ENCODE measurements at regions not wholly inside any gene's neighbourhood (a gene's known extent, or its start where the extent isn't known, plus 50 kb on each side); places are given as distances from the start of the nearest gene placed in this dataset.

DNA sequence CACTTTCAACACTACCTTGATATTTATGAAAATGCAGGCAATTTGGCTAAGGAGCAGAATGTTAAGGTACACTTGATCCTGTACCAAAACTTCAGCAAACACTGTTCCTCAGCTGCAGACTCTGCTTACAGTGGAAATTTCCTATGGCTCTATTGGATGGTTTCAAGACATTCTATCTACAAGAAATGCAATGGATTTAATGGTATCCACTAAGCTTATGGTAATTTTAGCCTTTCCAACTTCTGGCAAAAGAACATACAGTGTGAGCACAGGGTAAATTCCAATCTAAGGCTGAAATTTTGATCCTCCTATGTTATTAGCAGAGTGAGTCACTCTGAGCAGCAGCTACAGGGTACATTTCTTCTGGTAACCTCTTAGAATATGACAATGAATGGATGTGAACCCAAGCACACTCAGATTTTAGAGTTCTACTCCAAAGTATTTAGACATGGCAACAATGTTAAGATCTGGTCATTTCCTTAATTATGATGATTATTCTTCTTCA lies 361.8 kb upstream of the PIK3C3 start:
- Histone ChIP-seq H3K4me3 (replicated peaks in 1 of 3; ENCODE audit: insufficient read depth in 1 of 3, low read depth in 1 of 3, low read length in 3 of 3) (no peak overlapping the region), H3K27ac (ENCODE audit: insufficient read depth, low read depth, low read length) (no peak overlapping the region), H3K4me2 (ENCODE audit: insufficient read depth, low read length) (no peak overlapping the region), H3K9me3 (replicated peaks; ENCODE audit: control insufficient read depth, insufficient read depth, low read length) (no peaks in the 10 kb centered on the region), H3K27me3 (ENCODE audit: control insufficient read depth in 2 of 2, insufficient read depth in 2 of 2, low read length in 2 of 2) (no peaks in the 10 kb centered on the region), H3K36me3 (ENCODE audit: control insufficient read depth in 2 of 2, extremely low read depth in 1 of 2, insufficient read depth in 2 of 2, low read length in 2 of 2) (no peaks in the 10 kb centered on the region), H3K4me1 (ENCODE audit: control insufficient read depth, extremely low read depth, insufficient read depth, low read length) (no peaks in the 10 kb centered on the region), H3K9ac (replicated peaks; ENCODE audit: extremely low read depth, insufficient read depth, low read length) (no peak overlapping the region), H3K9me1 (replicated peaks; ENCODE audit: control insufficient read depth, extremely low read depth, insufficient read depth, low read length) (no peaks in the 10 kb centered on the region), H4K20me1 (replicated peaks; ENCODE audit: control insufficient read depth, extremely low read depth, insufficient read depth, low read length) (no peaks in the 10 kb centered on the region), H3K79me2 (ENCODE audit: control insufficient read depth, insufficient read depth, low read length) (no peaks in the 10 kb centered on the region), H2AFZ (ENCODE audit: low read depth, low read length) (no peak overlapping the region)
- dilution Hi-C loops (cut with MboI; ENCODE audit: extremely low pct_ligation_motif_present, low sequenced_read_pairs) (no loop called here), intact Hi-C loops (cut with micrococcal nuclease) (loop anchor here (10.0 kb wide), 1 partner anchor 152 kb away; no protein-coding TSS in a partner anchor)
- no peak for FAIRE-seq
- no TSS peak for BruUV-seq (replicated peaks)
- CTCF ChIA-PET, result no interaction called here
- POLR2A ChIA-PET, result no interaction called here
- DNase-seq (ENCODE audit: low read depth, low spot score), result no peak
- TF ChIP-seq JUN (IDR thresholded peaks at IDR 0.05; ENCODE audit: borderline replicate concordance, insufficient read depth, insufficient read length, low read depth) (no peak), GATA2 (IDR thresholded peaks at IDR 0.05; ENCODE audit: insufficient read depth, insufficient read length, low read depth, low read length) (no peak), POLR2A (IDR thresholded peaks at IDR 0.05; ENCODE audit: low read depth, low read length) (no peak), POLR2AphosphoS5 (IDR thresholded peaks at IDR 0.05; ENCODE audit: insufficient read depth, low read depth, low read length) (no peak), FOS (IDR thresholded peaks at IDR 0.05; ENCODE audit: borderline replicate concordance, insufficient read depth, low read length) (no peak), MYC (IDR thresholded peaks at IDR 0.05; ENCODE audit: low read depth, low read length) (no peak), EZH2 (IDR thresholded peaks at IDR 0.05; ENCODE audit: borderline replicate concordance, low read depth, low read length, severe bottlenecking) (no peak)
- TF ChIP-seq, protein P1, sequence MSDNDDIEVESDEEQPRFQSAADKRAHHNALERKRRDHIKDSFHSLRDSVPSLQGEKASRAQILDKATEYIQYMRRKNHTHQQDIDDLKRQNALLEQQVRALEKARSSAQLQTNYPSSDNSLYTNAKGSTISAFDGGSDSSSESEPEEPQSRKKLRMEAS (IDR thresholded peaks at IDR 0.05; ENCODE audit: insufficient read depth, insufficient read length), result no peak
- TF ChIP-seq, protein P2, sequence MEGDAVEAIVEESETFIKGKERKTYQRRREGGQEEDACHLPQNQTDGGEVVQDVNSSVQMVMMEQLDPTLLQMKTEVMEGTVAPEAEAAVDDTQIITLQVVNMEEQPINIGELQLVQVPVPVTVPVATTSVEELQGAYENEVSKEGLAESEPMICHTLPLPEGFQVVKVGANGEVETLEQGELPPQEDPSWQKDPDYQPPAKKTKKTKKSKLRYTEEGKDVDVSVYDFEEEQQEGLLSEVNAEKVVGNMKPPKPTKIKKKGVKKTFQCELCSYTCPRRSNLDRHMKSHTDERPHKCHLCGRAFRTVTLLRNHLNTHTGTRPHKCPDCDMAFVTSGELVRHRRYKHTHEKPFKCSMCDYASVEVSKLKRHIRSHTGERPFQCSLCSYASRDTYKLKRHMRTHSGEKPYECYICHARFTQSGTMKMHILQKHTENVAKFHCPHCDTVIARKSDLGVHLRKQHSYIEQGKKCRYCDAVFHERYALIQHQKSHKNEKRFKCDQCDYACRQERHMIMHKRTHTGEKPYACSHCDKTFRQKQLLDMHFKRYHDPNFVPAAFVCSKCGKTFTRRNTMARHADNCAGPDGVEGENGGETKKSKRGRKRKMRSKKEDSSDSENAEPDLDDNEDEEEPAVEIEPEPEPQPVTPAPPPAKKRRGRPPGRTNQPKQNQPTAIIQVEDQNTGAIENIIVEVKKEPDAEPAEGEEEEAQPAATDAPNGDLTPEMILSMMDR (IDR thresholded peaks at IDR 0.05; ENCODE audit: extremely low read depth in 1 of 2, insufficient read depth in 1 of 2, low read depth in 1 of 2, low read length in 2 of 2), result no peak

Measured in endothelial cell of umbilical vein (primary cell).